HG03175 (cell line): ENCODE measurements at regions not wholly inside any gene's neighbourhood (a gene's known extent, or its start where the extent isn't known, plus 50 kb on each side); places are given as distances from the start of the nearest gene placed in this dataset.
"Not testable (repeated sequence)": the region's sequence is repeated elsewhere in the genome, so short reads cannot be mapped to it uniquely, and the experiment has no call there.

ENCODE experiments used
- ATAC-seq: cut with Tn5 transposase; IDR thresholded peaks from one replicate; pipeline ENCODE4 v1.9.1; 2021; ENCODE audit warnings: mild to moderate bottlenecking, moderate library complexity; ENCODE audit not compliant: unreplicated experiment

- ATAC-seq = no peak
These were observed 277.7 kb downstream of the EDEM1 start for GRCh38 chr3:5465183-5465582.

GRCh38 chr3:5466065-5466464 lies 278.6 kb downstream of the EDEM1 start:
- ATAC-seq = no peak

- ATAC-seq = no peak
These were observed 279.2 kb downstream of the EDEM1 start for GRCh38 chr3:5466717-5467116.

GRCh38 chr3:5473471-5473870 lies 286.0 kb downstream of the EDEM1 start:
- no peak for ATAC-seq

- no peak for ATAC-seq
These were observed 288.9 kb downstream of the EDEM1 start for GRCh38 chr3:5476403-5476802.

- ATAC-seq = no peak
These were observed 291.8 kb downstream of the EDEM1 start for GRCh38 chr3:5479229-5479799.

- ATAC-seq = no peak
These were observed 292.7 kb downstream of the EDEM1 start for GRCh38 chr3:5480190-5480589.

- ATAC-seq = no peak
These were observed 297.9 kb downstream of the EDEM1 start for GRCh38 chr3:5485427-5485826.

- no peak for ATAC-seq
These were observed 301.3 kb downstream of the EDEM1 start for GRCh38 chr3:5488771-5489170.

- peak; percentile 90 for ATAC-seq
These were observed 302.0 kb downstream of the EDEM1 start for GRCh38 chr3:5489536-5489935.

- ATAC-seq = no peak
These were observed 307.5 kb downstream of the EDEM1 start for GRCh38 chr3:5494905-5495519.

GRCh38 chr3:5497497-5497896 lies 310.0 kb downstream of the EDEM1 start:
- no peak for ATAC-seq

- peak; percentile 38 for ATAC-seq
These were observed 311.5 kb downstream of the EDEM1 start for GRCh38 chr3:5498981-5499380.

GRCh38 chr3:5499404-5499803 lies 311.9 kb downstream of the EDEM1 start:
- ATAC-seq = peak; percentile 88

GRCh38 chr3:5503136-5503535 lies 315.6 kb downstream of the EDEM1 start:
- no peak for ATAC-seq

GRCh38 chr3:5504135-5504534 lies 316.6 kb downstream of the EDEM1 start:
- no peak for ATAC-seq

- ATAC-seq = no peak
These were observed 317.7 kb downstream of the EDEM1 start for GRCh38 chr3:5505163-5505562.

GRCh38 chr3:5505997-5506396 lies 318.5 kb downstream of the EDEM1 start:
- no peak for ATAC-seq

- not testable (repeated sequence) for ATAC-seq
These were observed 321.4 kb downstream of the EDEM1 start for GRCh38 chr3:5508860-5509259.

GRCh38 chr3:5510300-5510699 lies 322.8 kb downstream of the EDEM1 start:
- ATAC-seq = no peak

- ATAC-seq = no peak
These were observed 330.4 kb downstream of the EDEM1 start for GRCh38 chr3:5517921-5518320.

- ATAC-seq = no peak
These were observed 332.7 kb downstream of the EDEM1 start for GRCh38 chr3:5520237-5520636.

GRCh38 chr3:5523125-5523524 lies 335.6 kb downstream of the EDEM1 start:
- no peak for ATAC-seq
